ENCODE measurements at regions not wholly inside any gene's neighbourhood (a gene's known extent, or its start where the extent isn't known, plus 50 kb on each side); places are given as distances from the start of the nearest gene placed in this dataset.

DNA sequence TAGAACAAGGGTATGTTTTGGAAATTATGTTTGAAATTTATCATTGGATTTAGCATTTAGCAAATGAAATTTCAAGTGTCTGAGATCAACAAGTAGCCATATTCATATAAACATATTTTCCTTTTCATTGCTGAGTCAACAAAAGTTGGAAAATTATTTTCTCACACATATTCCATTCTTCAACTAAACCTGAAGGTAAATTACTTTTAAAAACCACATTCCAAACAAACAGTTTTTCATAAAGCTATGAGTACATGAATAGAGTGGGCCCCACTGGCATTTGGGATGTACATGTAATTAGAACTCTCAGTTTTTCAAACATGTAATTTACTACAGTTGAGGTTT, 178.3 kb upstream of the MKLN1 start:
- H3K27me3 ChIP-seq (ENCODE audit: insufficient read depth, low read length), result no peaks in the 10 kb centered on the region
- POLR2A ChIA-PET, result no interaction called here
- H3K4me3 ChIP-seq (replicated peaks in 1 of 2; ENCODE audit: low read depth in 1 of 2, low read length in 2 of 2), result no peak overlapping the region
- no peak overlapping the region for H3K4me2 ChIP-seq (ENCODE audit: low read length)
- TF ChIP-seq SP1 (IDR thresholded peaks at IDR 0.05; ENCODE audit: low read depth), result no peak
- TF ChIP-seq EGR1 (IDR thresholded peaks at IDR 0.05; ENCODE audit: low read depth), result no peak
- TF ChIP-seq, protein P1, sequence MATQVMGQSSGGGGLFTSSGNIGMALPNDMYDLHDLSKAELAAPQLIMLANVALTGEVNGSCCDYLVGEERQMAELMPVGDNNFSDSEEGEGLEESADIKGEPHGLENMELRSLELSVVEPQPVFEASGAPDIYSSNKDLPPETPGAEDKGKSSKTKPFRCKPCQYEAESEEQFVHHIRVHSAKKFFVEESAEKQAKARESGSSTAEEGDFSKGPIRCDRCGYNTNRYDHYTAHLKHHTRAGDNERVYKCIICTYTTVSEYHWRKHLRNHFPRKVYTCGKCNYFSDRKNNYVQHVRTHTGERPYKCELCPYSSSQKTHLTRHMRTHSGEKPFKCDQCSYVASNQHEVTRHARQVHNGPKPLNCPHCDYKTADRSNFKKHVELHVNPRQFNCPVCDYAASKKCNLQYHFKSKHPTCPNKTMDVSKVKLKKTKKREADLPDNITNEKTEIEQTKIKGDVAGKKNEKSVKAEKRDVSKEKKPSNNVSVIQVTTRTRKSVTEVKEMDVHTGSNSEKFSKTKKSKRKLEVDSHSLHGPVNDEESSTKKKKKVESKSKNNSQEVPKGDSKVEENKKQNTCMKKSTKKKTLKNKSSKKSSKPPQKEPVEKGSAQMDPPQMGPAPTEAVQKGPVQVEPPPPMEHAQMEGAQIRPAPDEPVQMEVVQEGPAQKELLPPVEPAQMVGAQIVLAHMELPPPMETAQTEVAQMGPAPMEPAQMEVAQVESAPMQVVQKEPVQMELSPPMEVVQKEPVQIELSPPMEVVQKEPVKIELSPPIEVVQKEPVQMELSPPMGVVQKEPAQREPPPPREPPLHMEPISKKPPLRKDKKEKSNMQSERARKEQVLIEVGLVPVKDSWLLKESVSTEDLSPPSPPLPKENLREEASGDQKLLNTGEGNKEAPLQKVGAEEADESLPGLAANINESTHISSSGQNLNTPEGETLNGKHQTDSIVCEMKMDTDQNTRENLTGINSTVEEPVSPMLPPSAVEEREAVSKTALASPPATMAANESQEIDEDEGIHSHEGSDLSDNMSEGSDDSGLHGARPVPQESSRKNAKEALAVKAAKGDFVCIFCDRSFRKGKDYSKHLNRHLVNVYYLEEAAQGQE (IDR thresholded peaks at IDR 0.05; ENCODE audit: low read depth), result no peak
- TF ChIP-seq, protein P2, sequence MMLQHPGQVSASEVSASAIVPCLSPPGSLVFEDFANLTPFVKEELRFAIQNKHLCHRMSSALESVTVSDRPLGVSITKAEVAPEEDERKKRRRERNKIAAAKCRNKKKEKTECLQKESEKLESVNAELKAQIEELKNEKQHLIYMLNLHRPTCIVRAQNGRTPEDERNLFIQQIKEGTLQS (IDR thresholded peaks at IDR 0.05), result no peak
- TF ChIP-seq SRF (IDR thresholded peaks at IDR 0.05; ENCODE audit: low read depth), result no peak
- no peak for TF ChIP-seq ELF1 (IDR thresholded peaks at IDR 0.05; ENCODE audit: borderline replicate concordance, low read depth)
- TF ChIP-seq, protein P3, sequence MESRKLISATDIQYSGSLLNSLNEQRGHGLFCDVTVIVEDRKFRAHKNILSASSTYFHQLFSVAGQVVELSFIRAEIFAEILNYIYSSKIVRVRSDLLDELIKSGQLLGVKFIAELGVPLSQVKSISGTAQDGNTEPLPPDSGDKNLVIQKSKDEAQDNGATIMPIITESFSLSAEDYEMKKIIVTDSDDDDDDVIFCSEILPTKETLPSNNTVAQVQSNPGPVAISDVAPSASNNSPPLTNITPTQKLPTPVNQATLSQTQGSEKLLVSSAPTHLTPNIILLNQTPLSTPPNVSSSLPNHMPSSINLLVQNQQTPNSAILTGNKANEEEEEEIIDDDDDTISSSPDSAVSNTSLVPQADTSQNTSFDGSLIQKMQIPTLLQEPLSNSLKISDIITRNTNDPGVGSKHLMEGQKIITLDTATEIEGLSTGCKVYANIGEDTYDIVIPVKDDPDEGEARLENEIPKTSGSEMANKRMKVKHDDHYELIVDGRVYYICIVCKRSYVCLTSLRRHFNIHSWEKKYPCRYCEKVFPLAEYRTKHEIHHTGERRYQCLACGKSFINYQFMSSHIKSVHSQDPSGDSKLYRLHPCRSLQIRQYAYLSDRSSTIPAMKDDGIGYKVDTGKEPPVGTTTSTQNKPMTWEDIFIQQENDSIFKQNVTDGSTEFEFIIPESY (IDR thresholded peaks at IDR 0.05; ENCODE audit: extremely low read depth, insufficient replicate concordance, low read length), result no peak
- TF ChIP-seq ZFX (IDR thresholded peaks at IDR 0.05), result no peak
- no peak for TF ChIP-seq RAD21 (IDR thresholded peaks at IDR 0.05; ENCODE audit: low read depth)
- TF ChIP-seq, protein P4, sequence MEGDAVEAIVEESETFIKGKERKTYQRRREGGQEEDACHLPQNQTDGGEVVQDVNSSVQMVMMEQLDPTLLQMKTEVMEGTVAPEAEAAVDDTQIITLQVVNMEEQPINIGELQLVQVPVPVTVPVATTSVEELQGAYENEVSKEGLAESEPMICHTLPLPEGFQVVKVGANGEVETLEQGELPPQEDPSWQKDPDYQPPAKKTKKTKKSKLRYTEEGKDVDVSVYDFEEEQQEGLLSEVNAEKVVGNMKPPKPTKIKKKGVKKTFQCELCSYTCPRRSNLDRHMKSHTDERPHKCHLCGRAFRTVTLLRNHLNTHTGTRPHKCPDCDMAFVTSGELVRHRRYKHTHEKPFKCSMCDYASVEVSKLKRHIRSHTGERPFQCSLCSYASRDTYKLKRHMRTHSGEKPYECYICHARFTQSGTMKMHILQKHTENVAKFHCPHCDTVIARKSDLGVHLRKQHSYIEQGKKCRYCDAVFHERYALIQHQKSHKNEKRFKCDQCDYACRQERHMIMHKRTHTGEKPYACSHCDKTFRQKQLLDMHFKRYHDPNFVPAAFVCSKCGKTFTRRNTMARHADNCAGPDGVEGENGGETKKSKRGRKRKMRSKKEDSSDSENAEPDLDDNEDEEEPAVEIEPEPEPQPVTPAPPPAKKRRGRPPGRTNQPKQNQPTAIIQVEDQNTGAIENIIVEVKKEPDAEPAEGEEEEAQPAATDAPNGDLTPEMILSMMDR (IDR thresholded peaks at IDR 0.05 in 2 of 3, conservative IDR thresholded peaks at IDR 0.05 in 1 of 3; ENCODE audit: borderline replicate concordance in 1 of 3, insufficient read depth in 1 of 3, low read depth in 2 of 3, low read length in 2 of 3), result no peak
- no peak for TF ChIP-seq YY1 (IDR thresholded peaks at IDR 0.05; ENCODE audit: extremely low read depth, insufficient replicate concordance, low read depth, low read length)
- no peak for TF ChIP-seq POLR2A (IDR thresholded peaks at IDR 0.05; ENCODE audit: borderline replicate concordance, extremely low read depth, insufficient read depth, insufficient read length)
- no peak for TF ChIP-seq POLR2AphosphoS5 (IDR thresholded peaks at IDR 0.05; ENCODE audit: low read depth, low read length)
- no peak for TF ChIP-seq FOSL1 (IDR thresholded peaks at IDR 0.05; ENCODE audit: low read depth)
- TF ChIP-seq, protein P5, sequence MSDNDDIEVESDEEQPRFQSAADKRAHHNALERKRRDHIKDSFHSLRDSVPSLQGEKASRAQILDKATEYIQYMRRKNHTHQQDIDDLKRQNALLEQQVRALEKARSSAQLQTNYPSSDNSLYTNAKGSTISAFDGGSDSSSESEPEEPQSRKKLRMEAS (IDR thresholded peaks at IDR 0.05), result no peak
- TF ChIP-seq CBX3 (IDR thresholded peaks at IDR 0.05; ENCODE audit: low read depth), result no peak
- TF ChIP-seq TCF7L2 (IDR thresholded peaks at IDR 0.05; ENCODE audit: borderline replicate concordance, extremely low read depth, insufficient read depth, insufficient read length), result no peak
- no peak for TF ChIP-seq ZNF274 (IDR thresholded peaks at IDR 0.05; ENCODE audit: low read depth, low read length)
- no peak overlapping the region for H2AFZ ChIP-seq (ENCODE audit: low read depth, low read length, poor library complexity, severe bottlenecking)
- ATAC-seq (no peak), DNase-seq (ENCODE audit: low read depth, low spot score) (no peak)
- H3K27ac ChIP-seq (ENCODE audit: low read depth, low read length), result no peak overlapping the region
- H3K36me3 ChIP-seq (ENCODE audit: control insufficient read depth in 1 of 2, insufficient read depth in 2 of 2, low read length in 2 of 2), result no peaks in the 10 kb centered on the region
- no peaks in the 10 kb centered on the region for H3K79me2 ChIP-seq (ENCODE audit: insufficient read depth, low read length)
- peaks cover 13 to 23% of the 10 kb centered on the region in 2 experiments for H3K4me1 ChIP-seq (ENCODE audit: control insufficient read depth in 1 of 2, insufficient read depth in 2 of 2, low read length in 2 of 2)
- H3K9ac ChIP-seq (ENCODE audit: low read length), result no peak overlapping the region
- intact Hi-C loops (cut with micrococcal nuclease), result no loop called here
- H4K20me1 ChIP-seq (ENCODE audit: insufficient read depth), result no peaks in the 10 kb centered on the region
- BruUV-seq (replicated peaks), result no TSS peak
- H3K9me2 ChIP-seq (ENCODE audit: insufficient read depth), result no peaks in the 10 kb centered on the region
- H3K9me3 ChIP-seq (ENCODE audit: control insufficient read depth in 1 of 2, insufficient read depth in 1 of 2, low read depth in 1 of 2, low read length in 2 of 2), result no peaks in the 10 kb centered on the region
- CTCF ChIA-PET, result no interaction called here
- RAD21 ChIA-PET (ENCODE audit: low non-redundant PET in 1 of 2, low total read pairs in 2 of 2, uncharacterized antibody in 2 of 2, unreplicated experiment in 2 of 2), result no interaction called here
